ENCODE measurements at regions not wholly inside any gene's neighbourhood (a gene's known extent, or its start where the extent isn't known, plus 50 kb on each side); places are given as distances from the start of the nearest gene placed in this dataset.
A peak's percentile ranks its signal among the peaks of the same experiment; 100 is the strongest.

DNA sequence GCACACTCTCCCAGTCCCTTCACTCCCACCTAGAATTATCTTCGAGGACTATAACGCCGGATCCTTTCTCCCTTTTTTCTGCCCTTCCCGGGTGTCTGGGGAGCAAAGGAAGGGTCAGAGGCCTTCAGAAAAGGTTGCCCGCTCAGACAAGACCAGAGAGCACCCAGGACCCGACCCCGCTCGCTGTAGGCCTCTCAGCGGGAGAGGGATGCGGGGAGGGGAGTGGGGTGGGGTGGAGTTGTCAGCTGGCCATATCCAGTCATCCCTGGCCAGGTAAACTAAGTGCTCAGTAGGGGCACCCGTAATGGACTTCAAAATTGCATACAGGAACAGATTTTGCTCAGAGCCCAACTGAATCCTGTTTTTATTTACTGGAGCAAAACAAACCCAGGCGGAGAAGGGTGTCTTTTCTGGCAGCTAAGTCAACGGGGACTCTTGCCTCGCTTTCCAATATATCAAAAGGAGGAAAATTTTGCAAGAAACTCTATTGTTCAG, 65.0 kb downstream of the NOL4 start:
- DNase-seq, result peak in 1 of 4 experiments; percentile 0

DNA sequence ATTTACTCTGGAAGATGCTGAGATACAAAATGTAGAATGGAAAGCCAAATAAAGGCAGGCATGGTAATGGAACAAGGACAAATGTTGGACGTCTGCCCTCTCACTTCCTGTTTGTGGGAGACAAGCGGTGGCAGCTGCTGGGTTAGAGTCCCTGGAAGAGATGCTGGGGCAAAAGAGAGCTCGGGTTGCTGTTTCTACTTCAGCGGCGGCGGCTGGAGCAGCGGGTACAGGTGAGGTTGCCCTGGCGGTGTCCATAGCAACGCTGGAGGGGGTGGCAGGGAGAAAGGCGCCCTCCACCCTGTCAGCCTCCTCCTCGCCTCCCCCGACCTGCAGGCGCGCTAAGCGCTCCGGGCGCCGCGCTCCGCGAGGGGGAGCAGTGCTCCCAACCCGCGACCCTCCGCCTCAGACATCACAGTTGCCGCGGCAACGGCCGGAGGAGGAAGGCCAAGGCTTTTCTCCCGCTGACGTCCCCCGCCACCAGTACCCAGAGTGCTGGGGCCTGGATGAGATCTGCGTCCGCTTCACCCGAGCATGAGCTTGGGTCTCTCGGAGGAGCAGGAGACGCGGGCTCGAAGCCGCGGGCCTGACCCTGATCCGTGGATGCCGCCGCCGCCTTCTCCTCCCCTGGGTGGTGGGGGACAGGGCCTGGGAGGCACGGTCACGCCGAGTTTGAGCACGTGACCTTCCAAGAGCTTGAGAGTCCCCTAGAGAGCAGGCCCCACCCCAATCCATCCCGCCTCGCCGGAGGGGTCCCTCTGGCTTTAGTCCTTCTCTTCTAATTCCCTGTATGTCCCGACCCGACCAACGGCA, 65.6 kb downstream of the NOL4 start:
- peak in 1 of 4 experiments; percentile 0 for DNase-seq

DNA sequence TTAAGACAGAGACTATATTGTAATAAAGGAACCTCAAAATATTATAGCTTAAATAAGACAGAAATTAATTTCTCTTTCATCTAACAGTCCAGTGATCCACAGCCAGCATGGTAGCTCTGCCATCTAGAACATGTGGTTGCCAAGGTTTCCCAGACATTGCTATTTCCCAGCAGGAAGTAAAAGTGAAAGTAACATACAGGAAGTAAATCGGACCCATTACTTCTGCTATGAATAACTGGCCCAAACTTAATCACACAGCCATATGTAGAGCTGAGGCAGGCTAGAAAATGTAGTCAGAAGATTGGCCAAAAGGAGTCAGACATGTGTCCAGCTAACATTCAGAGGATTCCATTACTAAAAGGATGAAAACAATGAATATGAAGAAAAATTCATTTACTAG, 71.0 kb downstream of the NOL4 start:
- DNase-seq, result no peak

DNA sequence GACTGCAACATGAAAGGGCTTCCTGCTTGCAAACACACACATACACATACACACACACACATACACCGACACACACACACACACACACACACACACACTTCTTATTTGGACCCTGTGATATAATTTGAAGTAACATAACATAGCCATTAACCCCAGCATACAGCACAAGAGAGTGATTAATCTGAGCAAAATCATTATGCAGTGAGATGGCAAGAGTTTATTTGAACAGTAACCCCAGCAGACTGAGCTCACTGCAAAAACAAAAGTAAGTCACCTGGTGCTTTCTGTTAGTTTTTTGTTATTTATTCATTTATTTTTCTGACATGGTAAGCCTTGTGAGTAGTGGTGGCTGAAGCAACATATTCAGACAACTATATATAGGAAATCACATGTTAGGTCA, 93.7 kb downstream of the NOL4 start:
- no peak for DNase-seq

DNA sequence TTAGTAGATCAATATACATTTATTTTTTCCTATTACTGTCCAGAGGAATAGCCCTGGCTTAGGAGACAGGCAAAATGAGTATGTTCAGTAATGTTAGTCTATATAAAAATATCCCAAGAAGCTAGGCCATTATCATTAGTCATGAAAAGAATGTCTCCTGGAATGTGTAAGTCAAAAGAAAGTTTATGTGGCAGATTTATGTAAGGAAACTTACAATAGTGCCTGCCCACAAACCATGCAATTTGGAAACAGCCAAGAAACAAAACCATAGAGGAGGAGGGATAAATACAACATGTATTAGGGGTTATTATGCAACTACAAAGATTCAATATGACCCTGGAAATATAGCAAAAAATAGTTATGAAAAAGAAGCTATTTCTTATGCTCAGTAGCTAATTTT, 96.3 kb downstream of the NOL4 start:
- DNase-seq, result no peak

DNA sequence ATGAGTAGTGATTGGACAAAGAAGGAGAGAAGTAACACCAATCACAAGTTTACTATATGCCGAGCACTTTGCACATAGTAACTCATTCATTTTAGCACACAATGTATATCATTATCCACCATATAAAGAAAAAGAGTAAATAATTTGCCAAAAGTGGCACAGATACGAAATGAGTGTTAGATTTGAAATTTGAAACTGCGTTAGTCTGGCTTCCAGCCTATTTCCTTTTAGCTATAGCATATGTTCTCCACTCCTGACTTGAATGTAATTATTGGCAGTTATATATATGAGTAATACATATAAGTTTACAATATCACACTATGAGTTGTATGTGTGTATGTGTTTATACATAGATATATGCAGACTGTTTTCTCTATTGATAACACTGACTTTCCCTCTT, 98.6 kb downstream of the NOL4 start:
- no peak for DNase-seq

DNA sequence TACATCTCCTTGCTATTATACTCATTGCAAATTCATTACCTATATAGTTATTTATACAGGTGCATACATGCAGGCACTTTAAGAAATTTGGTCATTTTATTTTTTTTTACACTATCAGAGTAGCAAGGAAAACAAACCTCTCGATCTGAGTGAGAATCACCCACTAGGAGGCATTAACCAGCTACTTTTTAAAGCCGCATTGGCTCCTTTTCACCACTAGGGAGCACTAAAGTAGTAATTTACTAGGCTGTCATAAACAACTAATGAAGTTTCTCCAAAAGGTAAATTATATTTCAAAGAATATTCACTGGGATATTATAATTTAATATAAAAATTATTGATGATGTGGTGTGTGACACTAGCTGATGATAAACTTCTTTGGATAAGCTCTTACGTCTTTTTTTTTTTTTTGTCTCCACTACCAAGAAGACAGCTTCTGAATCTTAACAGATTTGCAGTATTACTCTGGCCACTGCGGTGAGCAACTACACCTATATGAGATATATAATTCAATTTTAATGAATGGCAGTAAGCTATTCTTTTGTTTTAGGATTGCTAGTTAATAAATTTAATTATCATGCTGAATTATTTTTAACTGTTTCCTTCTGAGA, 101.9 kb downstream of the NOL4 start:
- DNase-seq, result no peak

DNA sequence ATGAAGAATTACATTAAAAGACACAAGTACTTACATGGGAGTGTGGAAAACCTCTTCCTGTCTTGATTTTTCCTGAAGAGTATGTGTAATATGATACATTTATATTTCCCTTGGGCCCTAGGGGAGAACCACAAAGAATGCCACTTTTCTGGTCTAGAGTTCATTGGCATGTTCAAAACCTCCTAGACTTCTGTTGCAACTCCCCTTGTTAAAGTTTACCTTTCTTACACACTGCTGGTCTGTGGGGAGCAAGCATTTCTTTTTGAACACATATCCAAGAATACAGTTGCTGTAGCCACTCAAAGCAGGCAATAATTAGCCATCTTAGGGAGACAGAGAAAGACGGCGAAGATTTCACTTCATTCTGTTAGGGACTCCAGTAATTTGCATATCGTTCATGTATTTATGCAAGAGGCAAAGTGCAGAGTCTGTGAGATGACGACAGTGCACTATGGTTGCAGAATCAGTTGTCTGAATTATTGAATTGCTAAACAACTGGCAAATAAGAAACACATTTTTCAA, 103.5 kb downstream of the NOL4 start:
- no peak for DNase-seq

DNA sequence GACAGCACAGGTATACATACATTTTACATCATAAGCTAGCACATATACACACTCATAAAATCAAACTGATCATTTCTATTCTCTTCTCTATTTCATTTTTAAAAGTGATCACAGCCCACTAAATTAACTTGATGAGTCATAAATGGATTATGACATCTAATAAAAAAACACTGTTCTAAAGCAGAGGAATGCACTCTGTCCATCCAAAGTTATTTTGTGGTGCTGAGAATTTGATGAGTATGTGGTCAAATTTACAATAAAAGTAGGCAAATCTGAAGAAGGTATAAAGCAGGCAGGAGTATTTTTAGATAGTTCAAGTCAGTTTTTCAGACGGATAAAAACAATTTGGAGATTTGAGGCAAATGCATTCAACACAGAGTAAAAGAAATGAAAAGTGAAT, 104.4 kb downstream of the NOL4 start:
- no peak for DNase-seq

DNA sequence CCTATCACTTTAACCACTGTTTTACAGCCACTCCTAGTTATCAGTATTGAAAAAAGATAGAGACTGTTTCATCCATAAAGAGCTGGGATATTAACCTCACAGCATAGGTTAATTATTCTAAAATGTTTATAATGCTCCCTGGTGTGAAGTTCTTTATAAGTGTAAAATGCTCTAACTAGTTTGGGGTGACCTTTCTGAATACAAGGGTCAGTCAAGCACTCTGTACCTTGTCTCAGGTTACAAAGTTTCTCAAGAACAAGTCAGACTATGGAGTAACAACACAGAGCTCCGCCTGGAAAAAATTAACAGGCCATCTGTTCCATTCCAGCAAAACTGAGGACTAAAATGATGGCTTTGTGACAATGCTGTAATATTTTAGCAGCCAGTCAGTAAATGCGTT, 107.4 kb downstream of the NOL4 start:
- DNase-seq, result no peak

DNA sequence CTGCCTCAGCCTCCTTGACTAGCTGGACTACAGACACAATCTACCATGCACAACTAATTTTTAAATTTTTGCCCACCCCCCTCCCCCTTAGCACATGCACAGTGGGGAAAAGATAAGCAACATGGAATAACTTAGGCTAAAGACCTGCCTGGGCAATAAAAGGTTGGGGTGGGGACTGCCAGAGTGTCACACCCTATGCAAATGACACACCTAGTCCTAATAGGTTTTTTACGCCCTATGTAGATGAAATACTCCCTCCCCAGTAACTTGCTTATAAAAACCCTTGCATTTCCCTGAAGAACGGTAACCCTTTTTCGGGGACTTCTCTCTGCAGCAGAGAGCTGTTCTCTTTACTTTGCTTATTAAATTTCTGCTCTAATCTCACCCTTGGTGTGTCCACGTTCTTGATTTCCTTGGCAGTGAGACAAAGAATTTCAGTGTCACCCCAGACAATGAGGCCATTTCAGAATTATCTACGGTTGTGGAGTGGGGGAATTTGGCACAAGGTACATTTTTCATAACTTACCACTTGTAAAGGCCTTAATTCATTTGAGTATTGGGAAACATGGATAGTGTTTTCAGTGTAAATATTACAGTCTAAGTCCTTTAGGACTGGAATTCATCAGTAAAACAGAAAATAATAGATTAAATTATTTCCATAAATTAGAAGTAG, 109.2 kb downstream of the NOL4 start:
- DNase-seq, result no peak

DNA sequence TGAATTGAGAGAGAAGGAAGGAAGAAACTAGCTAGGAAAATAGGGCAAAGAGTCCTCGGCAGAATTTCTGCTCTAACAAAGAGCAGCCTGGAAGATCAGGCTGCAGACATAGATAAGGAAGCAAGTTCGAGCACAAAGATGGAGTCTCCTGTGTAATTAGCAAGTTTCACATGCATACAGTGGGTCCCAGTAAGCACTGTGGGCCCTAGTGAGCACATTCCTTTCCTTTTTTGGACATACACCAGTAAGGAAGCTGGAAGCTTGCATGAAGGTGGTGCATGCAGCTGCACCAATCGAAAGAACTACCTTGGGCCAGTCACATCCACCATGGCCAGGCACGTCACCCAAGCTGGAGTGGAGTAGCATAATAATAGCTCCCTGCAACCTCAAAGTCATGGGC, 109.7 kb downstream of the NOL4 start:
- DNase-seq, result no peak

DNA sequence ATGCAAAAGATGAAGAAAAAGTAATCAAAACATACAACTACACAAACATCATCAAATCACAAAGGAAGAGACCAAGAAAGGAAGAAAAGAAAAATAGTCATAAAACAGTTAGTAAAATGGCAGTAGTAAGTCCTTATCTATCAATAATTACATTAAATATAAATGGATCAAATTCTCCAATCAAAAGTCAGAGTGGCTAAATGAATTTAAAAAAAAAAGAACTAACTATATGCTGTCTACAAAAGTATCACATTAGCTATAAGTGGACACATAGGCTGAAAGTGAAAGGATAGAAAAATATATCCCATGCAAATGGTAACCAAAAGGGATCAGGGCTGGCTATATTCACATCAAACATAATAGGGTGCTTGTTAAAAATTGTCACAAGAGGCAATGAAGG, 116.5 kb downstream of the NOL4 start:
- no peak for DNase-seq

DNA sequence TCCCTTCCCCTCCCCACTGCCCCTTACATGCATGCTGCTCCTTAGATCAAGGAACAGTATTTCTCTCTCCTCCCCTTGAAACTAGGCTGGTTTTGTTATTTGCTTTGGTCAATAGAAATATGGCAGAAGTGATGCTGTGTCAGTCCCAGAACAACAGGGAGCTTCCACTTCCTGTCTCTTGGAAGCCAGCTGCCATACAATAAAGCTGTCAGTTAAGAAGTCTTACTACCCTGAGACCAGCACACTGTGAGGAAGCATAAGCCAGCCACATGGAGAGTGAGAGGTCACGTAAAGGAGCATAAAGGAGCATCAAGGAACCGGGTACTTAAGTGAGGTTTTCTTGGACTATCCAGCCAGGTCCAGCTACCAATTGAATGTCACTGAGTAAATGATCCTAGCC, 126.6 kb downstream of the NOL4 start:
- DNase-seq, result no peak

DNA sequence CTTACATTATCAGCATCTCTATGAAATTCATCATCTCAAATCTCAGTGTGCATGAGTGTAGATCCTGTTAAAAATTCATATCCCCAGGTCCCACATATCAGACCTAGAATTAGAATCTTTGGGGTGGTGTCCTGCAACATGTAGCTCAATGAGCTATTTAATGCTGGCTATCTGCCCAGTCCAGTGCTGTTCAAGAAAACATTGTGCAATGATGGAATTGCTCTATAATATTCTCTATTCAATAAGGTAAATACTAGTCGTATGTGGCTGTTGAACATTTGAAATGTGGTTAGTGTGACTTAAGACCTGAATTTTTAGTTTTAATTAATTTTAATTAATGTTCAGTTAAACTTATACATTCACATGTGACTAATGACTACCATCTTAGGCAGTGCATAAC, 127.4 kb downstream of the NOL4 start:
- no peak for DNase-seq

DNA sequence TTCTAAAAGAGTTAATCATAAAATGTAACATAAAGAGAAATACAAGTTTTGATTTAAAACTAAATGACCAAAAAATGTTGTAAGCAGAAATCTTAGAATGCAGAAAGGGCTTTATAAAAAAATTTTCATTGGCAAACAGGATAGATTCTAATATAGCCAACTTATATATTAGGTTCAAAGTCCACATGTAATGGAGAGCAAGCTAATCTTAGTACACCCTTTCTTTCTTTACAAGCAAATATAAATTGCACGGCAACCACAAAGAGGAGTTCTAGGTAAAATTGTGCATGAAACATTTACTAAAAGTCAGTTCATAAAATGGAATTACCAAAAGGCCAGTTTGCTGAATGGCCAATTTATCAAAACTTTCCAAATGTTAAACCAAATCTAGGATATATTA, 130.6 kb downstream of the NOL4 start:
- DNase-seq, result no peak

DNA sequence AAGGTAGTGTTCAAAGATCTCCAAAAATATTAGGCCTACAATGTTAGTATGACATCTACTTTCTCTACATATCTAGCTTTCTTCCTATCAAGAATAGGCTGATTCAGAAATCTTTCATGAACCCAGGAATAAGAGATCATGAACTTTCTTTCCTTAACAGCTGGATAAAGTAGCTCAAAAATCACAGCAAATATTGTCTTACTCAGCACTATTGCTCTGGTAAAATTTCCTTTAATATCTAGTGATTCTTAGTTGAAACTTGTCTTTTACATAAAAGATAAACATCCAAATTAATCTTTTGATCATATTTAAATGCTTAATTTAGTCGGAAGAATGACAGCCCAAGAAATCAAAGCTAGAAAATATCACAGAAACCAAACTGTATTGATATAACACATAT, 131.9 kb downstream of the NOL4 start:
- DNase-seq, result no peak

DNA sequence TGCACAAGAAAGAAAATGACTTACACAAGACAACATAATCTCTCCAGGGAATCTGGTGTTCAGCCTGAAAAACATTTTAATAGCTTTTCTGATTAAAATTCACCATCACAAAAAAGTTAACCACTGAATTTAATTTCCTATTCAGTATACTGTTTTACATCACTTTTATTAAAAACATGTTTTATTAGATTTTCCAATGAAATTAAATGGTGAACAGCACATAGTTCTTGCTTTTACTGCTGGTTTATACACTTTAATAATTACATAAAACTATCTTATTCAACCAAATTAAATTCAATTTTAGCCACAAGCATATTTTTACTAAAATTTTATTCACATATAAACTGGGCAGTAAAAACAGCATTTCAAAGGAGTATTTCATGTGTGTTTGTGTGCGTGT, 138.3 kb downstream of the NOL4 start:
- DNase-seq, result no peak

DNA sequence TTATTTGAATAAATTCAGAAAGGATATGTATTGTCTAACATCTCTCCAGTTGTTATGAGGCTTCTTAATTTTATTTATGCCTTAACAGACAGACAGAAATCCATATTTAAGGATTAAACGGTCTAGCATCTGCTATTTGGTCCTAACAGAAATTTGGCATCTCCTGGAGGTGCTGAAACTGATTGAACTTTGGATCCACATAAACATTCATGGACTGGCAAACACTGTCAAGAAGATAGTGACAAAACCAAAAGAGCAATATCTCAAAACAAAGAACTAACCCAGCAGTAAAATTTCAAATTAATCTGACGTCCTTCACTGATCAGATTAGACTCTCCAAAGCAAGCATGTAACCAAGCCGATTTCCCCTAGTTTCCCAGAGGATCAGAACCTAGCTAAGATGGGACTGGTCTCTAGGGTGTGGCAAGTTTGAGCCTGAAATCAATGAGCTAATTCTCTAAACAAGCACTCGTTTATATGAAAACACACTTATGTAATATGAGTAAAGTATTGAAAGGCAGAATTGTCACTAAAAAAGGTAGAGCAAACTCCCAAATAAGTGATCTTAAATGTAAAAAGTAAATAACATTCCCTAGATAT, 139.5 kb downstream of the NOL4 start:
- no peak for DNase-seq

DNA sequence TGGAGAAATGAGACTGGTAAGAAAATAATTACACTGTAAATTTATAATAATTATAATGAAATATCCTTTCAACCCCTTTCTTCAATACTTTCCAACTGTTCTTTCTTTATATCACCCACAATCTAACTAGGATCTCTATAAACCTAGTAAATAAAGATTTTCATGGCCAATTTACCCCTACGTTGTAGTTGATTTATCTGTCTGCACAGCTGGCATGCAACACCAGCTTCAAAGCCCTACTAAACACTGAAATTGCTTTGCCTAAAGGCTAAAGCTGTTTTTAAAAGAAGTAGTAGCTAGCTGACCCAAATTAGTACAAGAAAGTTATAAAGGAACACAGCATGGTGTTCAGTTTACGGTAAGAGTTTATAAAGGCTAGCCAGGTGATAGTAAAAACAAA, 140.1 kb downstream of the NOL4 start:
- DNase-seq, result no peak

DNA sequence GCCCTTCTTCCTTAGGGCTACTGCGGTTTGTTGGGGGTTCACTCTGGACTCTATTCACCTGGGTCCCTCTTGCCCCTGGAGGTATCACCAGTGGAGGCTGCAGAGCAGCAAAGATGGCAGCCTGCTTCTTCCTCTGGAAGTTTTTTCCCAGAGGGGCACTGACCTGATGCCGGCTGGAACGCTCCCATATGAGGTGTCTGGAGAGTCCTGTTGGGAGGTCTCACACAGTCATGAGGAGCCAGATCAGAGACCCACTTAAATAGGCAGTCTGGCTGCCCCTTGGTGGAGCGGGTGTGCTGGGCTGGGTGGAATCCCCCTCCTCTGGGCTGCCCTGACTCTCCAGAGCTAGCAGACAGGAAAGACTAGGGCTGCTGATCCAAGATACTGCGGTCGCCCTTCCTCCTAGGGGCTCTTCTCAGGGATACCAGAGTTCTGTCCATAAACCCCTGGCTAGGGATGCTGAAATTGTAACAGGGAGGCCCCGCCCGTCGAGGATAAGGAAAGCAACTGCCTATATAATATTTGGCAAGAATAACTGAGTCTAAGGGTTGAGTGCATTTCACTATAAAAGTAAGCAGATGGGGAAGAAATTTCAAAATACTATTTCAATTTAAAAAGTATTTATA, 140.7 kb downstream of the NOL4 start:
- no peak for DNase-seq

DNA sequence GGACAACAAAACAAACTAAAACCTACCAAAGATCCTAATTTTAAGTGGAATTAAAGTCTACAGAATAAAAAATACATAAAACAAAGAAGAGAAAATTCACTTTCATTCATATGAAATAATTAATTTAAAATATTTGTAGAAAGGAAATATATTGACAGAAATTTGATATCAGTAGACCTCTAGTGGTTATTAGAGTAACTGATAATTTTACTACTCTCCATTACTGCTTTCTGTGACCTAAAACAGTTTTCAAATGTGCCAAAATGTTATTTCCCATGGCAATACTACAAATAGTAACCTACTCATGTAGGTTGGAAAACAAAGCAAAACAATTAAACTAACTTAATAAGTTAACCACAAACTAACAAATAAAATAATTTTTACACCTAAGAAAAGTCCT, 147.1 kb downstream of the NOL4 start:
- DNase-seq, result no peak
